ENCODE measurements at regions not wholly inside any gene's neighbourhood (a gene's known extent, or its start where the extent isn't known, plus 50 kb on each side); places are given as distances from the start of the nearest gene placed in this dataset.

GRCh38 chr10:125444790-125445189 lies 238.2 kb downstream of the TEX36 start:
- TF ChIP-seq NFRKB (IDR thresholded peaks at IDR 0.05) (no peak), L3MBTL2 (conservative IDR thresholded peaks at IDR 0.05) (no peak), BHLHE40 (IDR thresholded peaks at IDR 0.05; ENCODE audit: borderline replicate concordance) (no peak), FOXM1 (IDR thresholded peaks at IDR 0.05; ENCODE audit: borderline replicate concordance) (no peak)
